A673 (cell line): ENCODE measurements at regions not wholly inside any gene's neighbourhood (a gene's known extent, or its start where the extent isn't known, plus 50 kb on each side); places are given as distances from the start of the nearest gene placed in this dataset.
A peak's percentile ranks its signal among the peaks of the same experiment; 100 is the strongest.

Experiments used
- BruUV-seq: library from RNA; stranded (reverse); fragments of 400-500 nt; replicated peaks from 2 replicates; lab custom pipeline; 2021; lab: Mats Ljungman, UMichigan
- CTCF ChIA-PET: fragments of 300-600 bp; sonication (Branson Sonifier 250); formaldehyde crosslinking; loops from one replicate; lab custom pipeline; 2022; ENCODE audit warnings: antibody characterized with exemption; lab: Charles Lee
- POLR2A ChIA-PET: fragments of 300-600 bp; sonication (Branson Sonifier 250); formaldehyde crosslinking; loops from one replicate; lab custom pipeline; 2022; ENCODE audit warnings: antibody characterized with exemption; ENCODE audit not compliant: low non-redundant PET; lab: Charles Lee
- DNase-seq: peaks from one replicate; pipeline ENCODE4 v3.0.0-alpha.2; 2015; ENCODE audit warnings: low spot score
- H3K27ac ChIP-seq: fragments of 200-600 bp; sonication (generic); 2 replicates; pipeline ENCODE4 v1.5.1; 2016; ENCODE audit warnings: mixed run types, low read depth, mild to moderate bottlenecking, mixed read lengths, antibody characterized with exemption, low read length; ENCODE audit not compliant: poor library complexity, severe bottlenecking
- H3K27me3 ChIP-seq: fragments of 200-600 bp; sonication (generic); replicated peaks from 2 replicates; pipeline ENCODE4 v1.6.1; 2017; ENCODE audit warnings: mixed run types, low read depth, mild to moderate bottlenecking, mixed read lengths, antibody characterized with exemption, low read length; ENCODE audit not compliant: insufficient read depth, poor library complexity
- H3K36me3 ChIP-seq: fragments of 200-600 bp; sonication (generic); 2 replicates; pipeline ENCODE4 v1.6.1; 2016; ENCODE audit warnings: mixed run types, mild to moderate bottlenecking, mixed read lengths, antibody characterized with exemption, low read length; ENCODE audit not compliant: insufficient read depth, poor library complexity, severe bottlenecking
- H3K4me1 ChIP-seq: fragments of 200-600 bp; sonication (generic); 2 replicates; pipeline ENCODE4 v1.6.1; 2017; ENCODE audit warnings: mixed run types, mild to moderate bottlenecking, mixed read lengths, antibody characterized with exemption, low read length; ENCODE audit not compliant: insufficient read depth, poor library complexity, severe bottlenecking
- H3K4me3 ChIP-seq: fragments of 200-600 bp; sonication (generic); 2 replicates; pipeline ENCODE4 v1.5.1; 2016; ENCODE audit warnings: low read depth, mixed run types, mild to moderate bottlenecking, mixed read lengths, low read length; ENCODE audit not compliant: poor library complexity, severe bottlenecking
- H3K9me3 ChIP-seq: fragments of 200-600 bp; sonication (generic); 2 replicates; pipeline ENCODE4 v1.6.1; 2016; ENCODE audit warnings: mixed run types, low read depth, mild to moderate bottlenecking, mixed read lengths, antibody characterized with exemption, low read length; ENCODE audit not compliant: poor library complexity, severe bottlenecking
- CTCF ChIP-seq: fragments of 300-800, 200-600 bp; sonication (generic); conservative IDR thresholded peaks from 2 replicates; pipeline ENCODE4 v1.5.1; 2017; ENCODE audit warnings: low read depth, mild to moderate bottlenecking, antibody characterized with exemption, low read length, moderate library complexity, mixed read lengths
- EZH2 ChIP-seq: fragments of 200-600 bp; sonication (generic); IDR thresholded peaks from 2 replicates; pipeline ENCODE4 v1.6.1; 2017; ENCODE audit warnings: borderline replicate concordance, low read depth, mild to moderate bottlenecking, mixed read lengths, antibody characterized with exemption, low read length; ENCODE audit not compliant: poor library complexity, severe bottlenecking
- intact Hi-C: fragments of 100-400 bp; cut with micrococcal nuclease; formaldehyde crosslinking; loops from one replicate; pipeline ENCODE4 v1.10.0; 2022; ENCODE audit not compliant: unreplicated experiment

- Histone ChIP-seq H3K36me3 (no peaks in the 10 kb centered on the region), H3K9me3 (no peaks in the 10 kb centered on the region), H3K4me3 (no peak overlapping the region), H3K4me1 (no peaks in the 10 kb centered on the region), H3K27ac (no peak overlapping the region), H3K27me3 (no peaks in the 10 kb centered on the region)
- ChIA-PET CTCF (interaction anchor here (1.0 to 1.5 kb wide), 2 partner anchors 14 to 15 kb away, joined by 3 read pairs; no protein-coding TSS in a partner anchor), POLR2A (no interaction called here)
- TF ChIP-seq CTCF (peak; percentile 53), EZH2 (no peak)
- intact Hi-C loops = no loop called here
- BruUV-seq = no TSS peak
- peak; percentile 15 for DNase-seq
These were observed 50.8 kb upstream of the SLC36A4 start for GRCh38 chr11:93248602-93249001.

- H3K27ac ChIP-seq = no peak overlapping the region
- BruUV-seq = no TSS peak
- no peak for TF ChIP-seq EZH2
- TF ChIP-seq CTCF = no peak
- intact Hi-C loops = no loop called here
- CTCF ChIA-PET = interaction anchor here (1.0 to 1.5 kb wide), 2 partner anchors 14 to 15 kb away, joined by 3 read pairs; no protein-coding TSS in a partner anchor
- H3K4me3 ChIP-seq = no peak overlapping the region
- H3K9me3 ChIP-seq = no peaks in the 10 kb centered on the region
- no peaks in the 10 kb centered on the region for H3K4me1 ChIP-seq
- no peaks in the 10 kb centered on the region for H3K27me3 ChIP-seq
- DNase-seq = no peak
- POLR2A ChIA-PET = no interaction called here
- H3K36me3 ChIP-seq = no peaks in the 10 kb centered on the region
These were observed 51.8 kb upstream of the SLC36A4 start for GRCh38 chr11:93249459-93250220.

- intact Hi-C loops = no loop called here
- Histone ChIP-seq H3K4me1 (no peaks in the 10 kb centered on the region), H3K27me3 (no peaks in the 10 kb centered on the region), H3K36me3 (no peaks in the 10 kb centered on the region), H3K9me3 (no peaks in the 10 kb centered on the region), H3K27ac (no peak overlapping the region), H3K4me3 (no peak overlapping the region)
- POLR2A ChIA-PET = no interaction called here
- no peak for DNase-seq
- no TSS peak for BruUV-seq
- CTCF ChIA-PET = no interaction called here
- TF ChIP-seq CTCF = no peak
- no peak for TF ChIP-seq EZH2
These were observed 52.5 kb upstream of the SLC36A4 start for GRCh38 chr11:93250326-93250725.
